Inflammatory macrophage treated with lipopolysaccharide for 4 hours (primary cell): ENCODE measurements at regions not wholly inside any gene's neighbourhood (a gene's known extent, or its start where the extent isn't known, plus 50 kb on each side); places are given as distances from the start of the nearest gene placed in this dataset.
A peak's percentile ranks its signal among the peaks of the same experiment; 100 is the strongest.
"Not testable (repeated sequence)": the region's sequence is repeated elsewhere in the genome, so short reads cannot be mapped to it uniquely, and the experiment has no call there.

ENCODE experiments used
- DNase-seq: peaks from one replicate; pipeline ENCODE4 v3.0.0-alpha.2; 2020

DNA sequence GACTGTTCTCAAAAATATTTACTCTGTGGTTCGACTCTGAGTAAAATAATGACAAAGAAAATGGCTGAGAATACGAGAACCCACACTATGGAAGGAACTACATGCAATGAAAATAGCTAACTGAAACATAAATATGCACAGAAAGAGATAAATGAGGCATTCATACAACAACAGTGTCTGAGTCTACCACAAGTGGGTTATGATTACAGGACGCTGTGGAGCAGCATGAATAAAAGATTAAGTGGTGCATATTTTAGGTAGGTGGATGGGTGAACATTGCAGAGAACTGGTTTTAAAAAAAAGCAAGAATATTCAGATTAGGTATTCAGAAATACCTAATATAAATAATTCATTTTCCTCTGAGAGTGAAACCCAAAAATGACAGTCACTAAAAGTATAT, 93.9 kb upstream of the TRIM77 start:
- not testable (repeated sequence) for DNase-seq

DNA sequence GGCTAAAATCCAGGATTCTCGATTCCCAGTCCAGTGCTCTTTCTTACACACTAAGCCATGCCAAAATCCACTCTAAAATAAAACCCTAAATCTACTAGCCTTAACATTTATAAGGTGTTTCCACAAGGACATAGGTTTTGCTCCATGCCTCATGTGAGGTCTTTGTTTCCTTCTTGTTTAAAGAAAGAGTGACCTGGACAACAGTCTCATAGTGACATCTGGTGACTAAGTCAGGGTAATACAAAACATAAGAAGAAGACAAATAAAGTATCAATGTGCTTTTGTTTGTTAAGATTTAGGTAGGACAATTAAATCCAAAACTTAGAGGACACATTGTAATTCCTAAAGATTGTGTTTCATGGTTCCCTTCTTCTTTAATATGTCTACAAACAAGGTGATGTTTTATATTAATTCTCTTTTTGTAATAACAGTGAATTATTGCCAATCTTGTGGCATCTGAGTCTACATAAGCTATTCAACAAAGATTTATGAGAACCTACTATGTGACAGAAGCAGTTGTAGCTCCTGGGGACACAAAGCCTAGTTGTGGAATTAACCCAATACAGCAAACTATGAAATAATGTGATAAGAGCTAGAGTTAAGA, 93.0 kb upstream of the TRIM77 start:
- peak; percentile 2 for DNase-seq

DNA sequence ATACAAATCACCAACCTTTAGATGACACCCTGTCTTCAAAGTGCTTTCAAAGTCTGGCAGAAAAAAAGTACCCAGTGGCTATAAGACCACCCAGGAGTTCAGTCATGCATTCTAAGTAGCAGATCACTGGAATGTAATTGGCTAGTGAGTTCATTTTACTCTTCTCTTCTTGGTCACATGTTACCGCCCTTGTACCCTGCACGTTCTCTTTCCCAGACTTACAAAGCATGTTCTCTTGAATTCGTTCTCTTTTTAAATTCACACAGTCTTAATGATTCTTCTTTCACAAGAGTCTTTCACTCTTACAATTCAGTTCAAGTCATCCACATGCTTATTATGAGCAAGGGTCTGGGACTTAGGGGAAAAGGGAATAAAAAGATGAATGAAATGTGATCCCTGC, 89.4 kb upstream of the TRIM77 start:
- not testable (repeated sequence) for DNase-seq

DNA sequence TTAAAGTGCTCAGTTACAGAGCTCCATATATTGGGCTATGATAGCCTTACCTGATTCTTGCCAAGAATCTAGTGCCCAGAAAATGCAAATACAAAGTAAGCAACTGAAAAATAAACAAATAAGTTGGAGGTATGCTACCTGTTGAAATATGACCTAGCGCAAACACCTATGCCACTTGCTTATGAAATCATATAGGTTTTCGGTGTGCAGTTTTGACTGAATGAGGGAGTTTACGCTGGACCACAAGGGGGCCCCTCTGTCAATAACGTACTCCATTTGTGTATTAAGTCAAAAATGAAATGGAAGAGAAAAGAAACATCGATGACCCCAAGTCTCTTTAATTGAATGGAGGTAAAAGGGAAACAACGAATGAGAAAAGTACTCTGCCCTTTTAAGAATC, 84.9 kb upstream of the TRIM77 start:
- DNase-seq, result no peak

DNA sequence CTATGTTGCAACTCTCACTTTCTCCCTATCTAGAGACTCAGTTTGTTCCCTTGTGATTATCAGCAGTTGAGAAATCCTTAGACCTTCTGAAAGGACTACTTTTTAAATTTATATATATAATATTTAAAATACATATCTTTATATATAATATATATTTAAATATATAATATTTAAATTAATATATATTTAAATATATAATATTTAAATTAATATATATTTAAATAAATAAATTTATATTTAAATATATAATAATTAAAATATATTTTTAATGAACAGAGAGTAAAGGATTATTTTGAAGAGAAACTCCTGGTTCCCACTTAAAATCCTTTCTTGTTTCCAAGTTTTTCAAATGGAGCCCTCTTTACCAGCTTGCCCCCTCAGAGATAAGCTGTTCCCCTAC, 83.7 kb upstream of the TRIM77 start:
- no peak for DNase-seq

DNA sequence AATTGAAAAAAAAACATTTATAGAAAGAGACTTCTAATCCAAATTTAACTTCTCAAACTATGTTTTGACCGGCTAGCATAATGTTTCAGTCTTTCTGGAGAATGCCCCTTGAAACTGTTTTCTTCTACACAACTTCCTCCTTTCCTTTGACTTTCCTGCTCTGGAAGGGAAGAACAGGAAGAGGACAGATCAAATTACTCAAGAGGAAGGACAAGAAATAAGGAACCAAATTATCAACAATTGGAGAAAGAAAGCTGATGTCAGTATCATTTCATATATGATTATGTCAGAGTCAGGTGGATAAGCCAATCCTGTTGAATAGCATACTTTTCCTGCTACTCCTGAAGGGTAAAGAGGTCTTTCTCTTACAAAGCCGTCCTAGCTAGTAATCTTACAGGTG, 83.2 kb upstream of the TRIM77 start:
- DNase-seq, result peak; percentile 65

DNA sequence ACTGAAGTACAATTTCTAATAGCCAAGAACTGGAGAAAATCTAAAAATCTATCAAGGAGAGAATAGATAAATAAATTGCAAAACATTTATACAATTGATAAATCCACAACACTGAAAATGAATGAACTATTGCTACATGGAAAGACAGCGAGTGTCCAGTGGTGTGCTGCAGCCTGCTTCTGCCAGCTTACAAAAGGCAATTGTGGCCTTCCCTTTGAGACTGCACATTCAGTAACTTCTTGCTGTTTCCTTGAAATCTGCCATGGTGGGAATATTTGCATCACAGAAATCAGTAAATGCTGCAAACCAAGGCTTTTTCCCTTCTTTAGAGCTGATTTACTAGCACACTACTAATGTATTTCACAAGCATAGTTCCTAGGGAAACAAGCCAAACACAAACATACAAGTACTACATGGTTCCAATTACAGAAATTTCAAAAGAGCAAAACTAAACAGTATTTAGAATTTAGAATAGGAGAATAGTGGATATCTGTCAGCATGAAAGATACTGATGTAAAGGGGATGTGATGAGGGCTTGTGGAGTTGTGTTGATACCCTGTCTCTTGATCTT, 76.9 kb upstream of the TRIM77 start:
- DNase-seq, result no peak

DNA sequence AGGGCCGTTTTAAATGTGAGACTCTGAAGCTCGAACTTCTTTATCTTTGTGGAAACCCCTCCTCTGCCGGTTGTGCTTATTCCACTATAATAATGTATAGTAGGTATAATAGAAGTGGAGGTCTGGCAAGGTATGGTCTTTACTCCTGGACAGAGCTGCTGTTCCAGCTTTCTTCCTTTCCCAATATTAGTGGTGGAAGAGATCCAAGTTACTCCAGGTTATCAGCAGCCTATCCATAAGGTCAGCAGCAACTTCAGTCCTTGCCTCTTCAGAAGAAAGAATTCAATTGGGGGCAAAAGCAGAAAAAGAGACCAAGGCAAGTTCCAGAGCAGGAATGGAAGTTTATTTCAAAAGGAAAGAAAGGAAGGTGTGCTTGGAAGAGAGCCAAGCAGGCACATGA, 69.3 kb upstream of the TRIM77 start:
- DNase-seq, result not testable (repeated sequence)

DNA sequence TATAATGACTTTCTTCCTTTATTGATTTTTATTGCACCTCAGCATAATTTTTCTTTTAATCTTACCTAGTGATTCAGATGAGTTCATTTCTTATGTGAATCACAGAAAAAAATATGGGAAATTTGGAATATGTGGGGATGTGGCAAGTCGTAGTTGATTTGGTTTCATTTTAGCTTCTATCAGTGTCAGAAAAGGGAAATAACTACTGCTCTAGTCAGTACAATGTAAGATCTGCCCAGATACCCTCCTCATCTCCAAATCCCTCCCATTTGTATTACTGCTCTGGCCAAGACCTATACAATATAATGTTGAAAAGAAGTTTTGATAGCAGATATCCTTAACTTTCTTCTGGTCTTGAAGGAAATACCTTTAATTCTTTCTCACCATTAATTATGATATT, 61.9 kb upstream of the TRIM77 start:
- DNase-seq, result peak; percentile 11

DNA sequence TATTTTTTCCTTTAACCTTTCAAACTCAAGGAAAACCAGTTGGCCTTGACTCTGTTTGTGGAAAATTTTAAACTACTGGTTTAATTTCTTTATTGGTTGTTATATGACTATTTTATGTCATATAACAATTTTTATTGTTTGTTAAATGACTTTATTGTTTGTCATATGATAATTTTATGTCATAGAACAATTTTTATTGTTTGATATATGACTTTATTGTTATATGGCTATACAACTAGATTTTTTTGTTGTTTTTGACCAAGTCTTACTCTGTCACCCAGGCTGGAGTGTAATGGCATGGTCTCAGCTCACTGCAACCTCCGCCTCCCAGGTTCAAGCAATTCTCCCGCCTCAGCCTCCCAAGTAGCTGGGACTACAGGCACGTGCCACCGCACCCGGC, 61.1 kb upstream of the TRIM77 start:
- DNase-seq, result not testable (repeated sequence)

DNA sequence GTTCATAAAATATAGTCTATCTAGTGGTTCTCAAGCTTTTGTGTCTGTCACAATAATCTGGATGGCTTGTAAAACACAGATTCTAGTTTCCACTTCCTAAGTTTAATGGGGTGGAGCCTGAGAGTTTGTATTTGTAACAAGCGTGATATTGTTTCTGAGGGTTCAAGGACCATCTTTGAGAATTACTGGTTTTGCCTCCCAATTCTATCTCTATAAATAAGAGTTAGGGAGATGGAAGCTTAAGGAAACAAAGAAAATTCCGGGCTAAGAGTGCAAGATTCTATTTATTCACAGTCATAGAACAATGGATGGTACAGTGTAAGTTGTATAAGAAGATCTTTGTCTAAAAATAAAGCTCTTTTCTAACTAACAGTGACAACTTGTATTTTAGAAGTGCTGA, 55.4 kb upstream of the TRIM77 start:
- not testable (repeated sequence) for DNase-seq

DNA sequence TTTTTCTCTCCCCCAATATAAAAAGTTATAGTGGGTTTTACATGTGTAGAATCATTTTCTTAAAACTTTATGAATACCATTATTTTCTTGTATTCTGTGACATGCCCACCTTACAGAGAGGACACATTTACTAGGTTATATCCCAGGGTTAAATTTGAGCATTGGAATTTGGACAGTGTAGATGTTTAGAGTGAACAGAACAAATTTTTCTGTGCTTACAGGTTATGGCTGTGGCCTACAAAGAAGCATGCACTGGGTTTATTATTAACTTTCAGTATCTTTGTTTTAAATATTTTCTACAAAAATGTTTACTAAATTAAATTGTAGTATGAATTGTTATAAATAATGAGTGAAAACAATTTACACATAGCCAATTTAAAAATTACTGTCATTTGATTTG, 51.3 kb upstream of the TRIM77 start:
- not testable (repeated sequence) for DNase-seq

DNA sequence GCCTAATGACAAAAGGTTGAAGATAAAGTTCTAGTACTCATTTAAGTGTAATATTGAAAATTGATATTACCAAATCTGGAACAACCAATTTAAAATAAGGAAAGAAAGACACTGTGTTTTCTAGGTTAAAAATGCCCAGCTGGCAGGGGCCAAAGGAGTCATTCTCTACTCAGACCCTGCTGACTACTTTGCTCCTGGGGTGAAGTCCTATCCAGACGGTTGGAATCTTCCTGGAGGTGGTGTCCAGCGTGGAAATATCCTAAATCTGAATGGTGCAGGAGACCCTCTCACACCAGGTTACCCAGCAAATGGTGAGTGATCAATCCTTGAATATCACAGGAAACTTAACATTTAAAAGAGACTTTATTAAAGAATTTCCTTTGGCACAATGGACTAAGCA, 50.7 kb upstream of the TRIM77 start:
- DNase-seq, result not testable (repeated sequence)

DNA sequence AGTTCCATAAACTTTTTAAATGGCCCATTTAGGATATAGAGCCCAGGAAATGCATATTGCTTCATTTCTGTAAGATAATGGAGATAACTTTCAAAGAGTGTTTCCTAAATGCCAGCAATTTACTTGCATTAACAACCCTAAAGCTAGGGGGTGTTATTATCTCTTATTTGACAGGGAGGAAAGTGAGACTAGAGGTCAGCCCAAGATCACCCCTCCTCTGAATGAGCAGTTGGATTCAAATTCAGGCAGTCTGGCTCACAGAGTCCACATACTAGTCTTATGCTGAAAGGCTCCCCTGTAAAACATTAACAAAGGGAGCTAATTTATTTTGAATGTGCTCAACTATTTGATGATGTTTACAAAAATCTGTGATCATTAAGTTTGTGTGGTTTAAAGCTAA, 49.9 kb upstream of the TRIM77 start:
- no peak for DNase-seq
